ENCODE measurements at regions not wholly inside any gene's neighbourhood (a gene's known extent, or its start where the extent isn't known, plus 50 kb on each side); places are given as distances from the start of the nearest gene placed in this dataset.
A peak's percentile ranks its signal among the peaks of the same experiment; 100 is the strongest.
"Not testable (repeated sequence)": the region's sequence is repeated elsewhere in the genome, so short reads cannot be mapped to it uniquely, and the experiment has no call there.

DNA sequence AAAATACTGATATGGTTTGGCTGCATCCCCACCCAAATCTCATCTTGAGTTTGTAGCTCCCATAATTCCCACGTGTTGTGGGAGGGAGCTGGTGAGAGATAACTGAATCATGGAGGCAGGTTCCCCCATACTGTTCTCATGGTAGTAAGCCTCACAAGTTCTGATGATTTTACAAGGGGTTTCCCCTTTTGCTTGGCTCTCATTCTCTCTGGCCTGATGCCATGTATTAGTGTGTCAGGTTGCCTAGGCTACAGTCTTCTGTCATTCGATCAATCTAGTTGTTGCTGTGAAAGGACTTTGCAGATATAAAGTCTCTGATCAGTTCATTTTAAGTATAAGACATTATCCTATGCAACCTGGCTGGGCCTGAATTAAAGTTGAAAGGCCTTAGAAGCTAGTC, 209.3 kb upstream of the MAOA start:
- ChIA-PET POLR2A (no interaction called here), CTCF (interaction anchor here (0.6 kb wide), 1 partner anchor 47 kb away, joined by 3 read pairs; no protein-coding TSS in a partner anchor)
- Mint-ChIP-seq H3K27ac (no peak overlapping the region), H3K36me3 (ENCODE audit: low read depth) (no peaks in the 10 kb centered on the region), H3K4me3 (no peak overlapping the region), H3K4me1 (no peaks in the 10 kb centered on the region), H3K9me3 (ENCODE audit: low read depth) (peaks cover under 1% of the 10 kb centered on the region), H3K27me3 (peaks cover 3% of the 10 kb centered on the region)
- intact Hi-C loops (cut with DNase I, micrococcal nuclease) = no loop called here
- no peak for DNase-seq
- no peak for ATAC-seq

DNA sequence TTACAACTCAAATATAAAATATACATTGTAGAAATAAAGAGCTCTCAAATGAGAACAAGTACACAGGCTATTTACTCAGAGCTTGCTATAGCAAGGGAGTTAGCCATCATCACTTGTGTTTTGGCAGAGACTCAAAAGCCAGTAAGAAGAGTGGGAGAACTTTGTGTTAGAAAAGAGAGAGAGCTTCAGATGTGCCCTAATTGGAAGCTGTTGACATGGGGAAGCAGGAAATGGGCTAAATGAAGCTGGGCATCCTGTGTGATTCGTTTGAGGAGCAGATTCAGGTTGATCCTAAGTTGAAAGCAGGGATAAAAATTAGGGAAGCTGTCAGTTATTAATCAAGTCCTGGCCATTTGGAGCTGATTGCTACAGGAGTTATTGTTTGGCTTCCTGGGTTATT, 207.4 kb upstream of the MAOA start:
- ChIA-PET POLR2A (no interaction called here), CTCF (interaction anchor here (0.6 kb wide), 2 partner anchors 45 to 645 kb away, joined by 3 to 4 read pairs; no protein-coding TSS in a partner anchor)
- intact Hi-C loops (cut with DNase I, micrococcal nuclease) = no loop called here
- Mint-ChIP-seq H3K4me1 (no peaks in the 10 kb centered on the region), H3K36me3 (ENCODE audit: low read depth) (no peaks in the 10 kb centered on the region), H3K27ac (no peak overlapping the region), H3K27me3 (no peaks in the 10 kb centered on the region), H3K9me3 (ENCODE audit: low read depth) (peaks cover 6% of the 10 kb centered on the region), H3K4me3 (no peak overlapping the region)
- DNase-seq (no peak), ATAC-seq (no peak)

DNA sequence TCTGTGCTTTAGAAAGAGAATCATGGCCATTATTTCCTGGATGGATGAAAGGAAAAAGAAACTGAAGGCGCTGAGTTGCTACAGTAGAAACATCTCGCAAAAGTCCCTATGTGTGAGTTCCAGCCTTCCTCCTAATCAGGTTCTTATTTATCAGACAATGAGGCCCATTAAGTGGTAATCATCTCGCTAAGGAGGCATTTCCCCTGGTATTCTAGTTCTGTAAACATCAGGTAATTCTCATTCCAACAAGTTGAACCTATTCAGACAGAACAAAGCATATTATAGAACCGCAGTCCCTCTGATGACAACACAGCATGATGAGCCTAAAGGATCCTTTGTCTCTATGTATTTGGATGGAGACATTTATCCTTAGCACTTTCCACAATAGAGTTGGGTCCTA, 205.7 kb upstream of the MAOA start:
- no peaks in the 10 kb centered on the region for H3K4me1 Mint-ChIP-seq
- CTCF ChIA-PET = no interaction called here
- intact Hi-C loops (cut with DNase I, micrococcal nuclease) = no loop called here
- no peak for ATAC-seq
- no peak for DNase-seq
- H3K4me3 Mint-ChIP-seq = no peak overlapping the region
- no peaks in the 10 kb centered on the region for H3K36me3 Mint-ChIP-seq (ENCODE audit: low read depth)
- POLR2A ChIA-PET = no interaction called here
- H3K27me3 Mint-ChIP-seq = no peaks in the 10 kb centered on the region
- no peak overlapping the region for H3K27ac Mint-ChIP-seq
- H3K9me3 Mint-ChIP-seq (ENCODE audit: low read depth) = peaks cover 6% of the 10 kb centered on the region

DNA sequence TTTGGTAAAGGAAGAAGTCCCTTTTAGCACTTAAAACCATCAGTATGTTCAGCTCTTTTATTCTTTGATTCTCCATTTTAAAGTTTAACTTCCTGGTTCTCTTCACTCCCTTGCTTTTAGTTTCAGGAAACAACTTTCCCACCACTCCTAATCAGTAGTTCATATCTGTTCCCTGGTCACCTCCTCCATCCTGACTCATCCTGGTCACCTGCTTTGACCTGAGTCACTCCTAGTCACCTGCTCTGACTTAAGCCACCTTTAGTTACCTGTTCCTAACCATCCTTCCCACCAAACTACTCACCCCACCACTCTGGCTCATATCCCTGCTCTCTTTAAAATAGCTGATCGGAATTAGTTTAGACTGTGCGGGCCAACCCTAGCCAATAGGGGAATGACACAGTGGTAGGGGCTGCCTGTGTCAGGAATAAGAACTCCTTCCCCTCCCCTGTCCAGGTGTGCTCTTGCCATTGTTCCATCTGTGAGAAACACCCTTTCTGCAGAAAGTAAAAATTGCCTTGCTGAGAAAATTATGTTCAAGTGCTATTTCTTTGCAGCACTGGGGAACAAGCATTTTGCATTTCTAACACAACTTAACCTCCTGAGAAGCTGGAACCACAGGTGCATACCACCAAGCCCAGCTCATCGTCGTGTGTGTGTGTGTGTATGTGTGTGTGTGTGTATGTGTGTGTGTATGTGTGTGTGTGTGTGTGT, 204.0 kb upstream of the MAOA start:
- H3K4me3 Mint-ChIP-seq; ATAC-seq; POLR2A ChIA-PET; H3K27me3 Mint-ChIP-seq; H3K4me1 Mint-ChIP-seq; intact Hi-C loops (cut with DNase I, micrococcal nuclease); H3K36me3 Mint-ChIP-seq (ENCODE audit: low read depth); DNase-seq; CTCF ChIA-PET; H3K27ac Mint-ChIP-seq; H3K9me3 Mint-ChIP-seq (ENCODE audit: low read depth): not testable (repeated sequence)

DNA sequence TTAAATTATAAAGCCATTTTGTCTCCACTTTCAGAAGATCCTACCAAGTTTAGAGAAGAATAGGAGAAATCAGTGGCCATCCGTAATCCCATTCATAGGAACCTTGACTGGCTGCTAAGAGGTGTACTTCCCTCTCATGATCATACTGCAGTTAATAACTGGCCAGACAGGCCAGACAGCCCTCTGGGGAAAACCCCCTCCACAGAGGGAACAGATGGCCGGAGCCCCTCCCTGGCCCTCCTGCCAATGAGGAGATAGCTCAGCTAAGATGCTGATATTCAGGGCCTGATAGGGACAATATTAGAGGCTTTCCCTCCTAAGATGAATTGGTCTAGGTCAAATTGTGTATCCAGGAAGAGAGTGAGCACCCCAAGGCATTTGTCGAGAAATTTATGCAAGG, 200.0 kb upstream of the MAOA start:
- DNase-seq = no peak
- H3K9me3 Mint-ChIP-seq (ENCODE audit: low read depth) = peaks cover 6% of the 10 kb centered on the region
- intact Hi-C loops (cut with DNase I, micrococcal nuclease) = no loop called here
- no peaks in the 10 kb centered on the region for H3K36me3 Mint-ChIP-seq (ENCODE audit: low read depth)
- H3K27me3 Mint-ChIP-seq = no peaks in the 10 kb centered on the region
- ChIA-PET POLR2A (no interaction called here), CTCF (no interaction called here)
- no peak for ATAC-seq
- H3K4me1 Mint-ChIP-seq = no peaks in the 10 kb centered on the region
- H3K4me3 Mint-ChIP-seq = no peak overlapping the region
- no peak overlapping the region for H3K27ac Mint-ChIP-seq

DNA sequence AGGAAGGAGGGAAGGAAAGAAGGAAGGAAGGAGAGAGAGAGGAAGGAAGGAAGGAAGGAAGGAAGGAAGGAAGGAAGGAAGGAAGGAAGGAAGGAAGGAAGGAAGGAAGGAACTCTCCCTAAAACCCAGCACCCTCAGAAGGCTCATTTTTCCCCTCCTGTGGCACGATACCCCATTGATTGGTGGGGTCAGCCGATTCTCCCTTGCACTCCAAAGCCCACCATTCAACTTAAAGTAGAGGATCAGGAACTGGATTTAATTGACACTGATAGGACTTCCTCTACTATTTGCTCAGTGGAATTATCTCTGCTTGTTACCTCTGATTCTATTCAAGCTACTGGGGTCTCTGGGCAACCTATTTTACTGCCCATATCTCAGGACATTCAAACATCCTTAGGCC, 199.2 kb upstream of the MAOA start:
- POLR2A ChIA-PET = no interaction called here
- Mint-ChIP-seq H3K9me3 (ENCODE audit: low read depth) (peaks cover 4% of the 10 kb centered on the region), H3K36me3 (ENCODE audit: low read depth) (no peaks in the 10 kb centered on the region), H3K4me1 (no peaks in the 10 kb centered on the region), H3K4me3 (no peak overlapping the region), H3K27me3 (no peaks in the 10 kb centered on the region), H3K27ac (no peak overlapping the region)
- ATAC-seq (no peak), DNase-seq (no peak)
- CTCF ChIA-PET = no interaction called here
- intact Hi-C loops (cut with DNase I, micrococcal nuclease) = no loop called here

DNA sequence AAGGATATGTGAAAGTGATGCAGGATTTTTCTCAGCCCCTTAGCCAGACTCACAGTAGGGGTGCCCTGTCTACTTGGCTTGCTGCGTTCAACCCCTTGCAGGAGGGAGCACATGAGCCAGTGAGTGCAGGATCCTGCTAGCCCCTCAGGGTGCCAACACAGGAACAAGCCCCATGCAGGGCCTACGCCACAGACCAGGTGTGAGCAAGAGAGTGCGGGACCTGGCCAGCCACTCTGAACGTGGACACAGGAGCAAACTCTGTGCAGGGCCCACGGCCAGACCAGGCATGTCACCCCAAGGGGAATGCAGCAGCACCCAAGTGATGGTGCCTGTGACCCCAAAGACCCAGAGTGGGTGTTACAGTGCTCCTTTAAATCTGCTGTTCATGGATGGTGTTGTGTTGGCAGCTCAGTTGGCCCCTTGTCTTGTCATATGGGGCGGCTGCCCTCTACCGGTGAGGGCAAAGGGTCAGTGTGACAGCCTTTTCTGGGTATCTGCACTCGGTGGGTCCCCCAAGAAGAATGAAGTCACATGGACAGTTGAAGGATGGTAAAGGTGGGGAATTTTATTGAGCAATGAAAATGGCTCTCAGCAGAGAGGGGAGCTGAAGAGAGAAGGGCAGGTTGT, 188.4 kb upstream of the MAOA start:
- ChIA-PET POLR2A (no interaction called here), CTCF (no interaction called here)
- Mint-ChIP-seq H3K9me3 (ENCODE audit: low read depth) (no peaks in the 10 kb centered on the region), H3K27me3 (no peaks in the 10 kb centered on the region), H3K4me3 (no peak overlapping the region), H3K36me3 (ENCODE audit: low read depth) (no peaks in the 10 kb centered on the region), H3K27ac (no peak overlapping the region), H3K4me1 (peaks cover 8% of the 10 kb centered on the region)
- intact Hi-C loops (cut with DNase I, micrococcal nuclease) = no loop called here
- no peak for ATAC-seq
- DNase-seq = no peak

DNA sequence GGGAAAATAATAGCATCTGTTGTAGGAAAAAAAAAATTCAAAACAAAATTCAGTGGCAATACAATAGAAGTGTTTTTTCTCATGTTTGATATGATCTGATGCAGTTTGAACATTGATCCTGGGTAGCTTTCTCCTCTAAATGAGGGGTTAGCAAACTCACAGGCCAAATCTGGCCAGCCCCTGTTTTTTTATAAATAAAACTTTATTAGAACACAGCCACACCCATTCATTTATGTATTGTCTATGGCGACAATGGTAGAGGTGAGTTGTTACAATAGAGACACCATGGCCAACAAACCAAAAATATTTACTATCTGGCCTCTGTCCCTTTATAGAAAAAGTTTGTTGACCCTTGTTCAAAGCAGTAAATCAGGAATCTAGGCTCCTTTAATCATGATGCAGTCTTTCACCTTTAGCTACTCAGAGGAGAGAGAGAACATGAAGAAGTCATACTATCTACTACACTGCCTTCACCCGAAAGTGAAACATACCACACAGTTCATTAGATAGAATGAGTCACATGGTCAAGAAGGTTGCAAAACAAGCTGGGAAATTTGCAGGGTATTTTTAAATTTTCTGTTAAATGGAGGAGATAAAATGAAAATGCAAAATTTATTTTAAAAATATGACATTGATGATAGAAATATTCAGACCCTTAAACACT, 186.6 kb upstream of the MAOA start:
- ChIA-PET CTCF (interaction anchor here (0.8 kb wide), 1 partner anchor 35 kb away, joined by 3 read pairs; no protein-coding TSS in a partner anchor), POLR2A (interaction anchor here (0.7 kb wide), 1 partner anchor 18 kb away, joined by 3 read pairs; no protein-coding TSS in a partner anchor)
- H3K4me1 Mint-ChIP-seq = peaks cover 8% of the 10 kb centered on the region
- no peaks in the 10 kb centered on the region for H3K36me3 Mint-ChIP-seq (ENCODE audit: low read depth)
- H3K27ac Mint-ChIP-seq = no peak overlapping the region
- intact Hi-C loops (cut with DNase I, micrococcal nuclease) = no loop called here
- ATAC-seq (peak; percentile 75), DNase-seq (no peak)
- H3K9me3 Mint-ChIP-seq (ENCODE audit: low read depth) = no peaks in the 10 kb centered on the region
- H3K27me3 Mint-ChIP-seq = no peaks in the 10 kb centered on the region
- H3K4me3 Mint-ChIP-seq = no peak overlapping the region

DNA sequence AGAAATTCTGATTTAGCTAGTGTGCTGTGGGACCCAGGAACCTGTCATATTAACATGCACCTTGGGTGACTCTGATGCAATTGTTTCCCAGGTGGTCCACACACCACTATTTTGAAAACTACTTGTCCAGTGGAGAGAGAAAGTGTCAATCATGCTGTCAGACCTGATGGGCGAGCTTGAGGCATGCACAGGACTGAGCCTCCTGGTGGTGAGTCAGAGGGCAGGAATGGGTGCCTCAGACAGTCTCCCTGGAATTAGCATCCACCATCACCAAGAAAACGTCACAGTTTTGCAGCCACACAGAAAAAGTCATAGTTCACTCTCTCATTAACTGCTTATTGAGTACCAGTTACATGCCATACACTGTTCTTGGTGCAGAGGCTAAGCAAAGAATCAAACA, 181.8 kb upstream of the MAOA start:
- DNase-seq (no peak), ATAC-seq (no peak)
- H3K4me1 Mint-ChIP-seq = peaks cover 4% of the 10 kb centered on the region
- H3K9me3 Mint-ChIP-seq (ENCODE audit: low read depth) = no peaks in the 10 kb centered on the region
- H3K36me3 Mint-ChIP-seq (ENCODE audit: low read depth) = no peaks in the 10 kb centered on the region
- H3K27me3 Mint-ChIP-seq = no peaks in the 10 kb centered on the region
- no peak overlapping the region for H3K27ac Mint-ChIP-seq
- POLR2A ChIA-PET = no interaction called here
- intact Hi-C loops (cut with DNase I, micrococcal nuclease) = no loop called here
- CTCF ChIA-PET = no interaction called here
- H3K4me3 Mint-ChIP-seq = no peak overlapping the region

DNA sequence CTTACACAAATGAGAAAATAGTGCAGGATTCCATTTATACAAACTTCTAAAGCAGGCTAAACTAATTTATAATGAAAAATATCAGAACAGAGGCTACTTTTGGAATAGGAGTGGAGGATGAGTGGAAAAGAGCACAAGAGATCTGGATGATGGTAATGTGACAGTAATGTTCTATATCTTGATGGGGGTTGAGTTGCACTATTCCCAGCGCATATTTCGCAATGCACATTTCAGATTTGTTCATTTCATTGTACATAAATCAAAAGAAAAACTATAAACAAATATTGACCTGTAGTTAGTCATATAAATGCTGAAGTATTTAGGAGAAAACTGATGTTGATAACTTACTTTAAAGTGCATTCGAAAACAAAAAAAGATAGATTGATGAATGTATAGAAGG, 177.0 kb upstream of the MAOA start:
- Mint-ChIP-seq H3K9me3 (ENCODE audit: low read depth) (no peaks in the 10 kb centered on the region), H3K4me1 (no peaks in the 10 kb centered on the region)

DNA sequence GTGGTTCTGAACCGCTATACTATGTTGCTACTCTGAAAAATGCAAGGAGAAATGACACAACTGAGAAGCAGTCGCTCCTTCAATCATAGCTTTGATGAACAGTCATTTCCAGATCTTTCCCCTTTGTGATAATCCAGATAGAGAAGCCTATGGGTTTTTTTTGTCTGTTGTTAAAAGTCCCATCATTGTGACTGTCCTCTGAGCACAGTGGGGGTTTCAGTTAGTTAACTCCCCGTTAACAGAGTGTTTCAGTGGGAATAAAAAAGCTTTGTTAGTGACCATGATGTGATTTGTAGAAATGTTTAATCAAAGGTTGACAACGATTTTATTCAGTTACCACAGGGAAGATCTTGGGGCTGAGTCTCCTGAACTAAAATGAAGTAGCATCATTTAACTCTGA, 176.2 kb upstream of the MAOA start:
- Mint-ChIP-seq H3K4me3 (no peak overlapping the region), H3K27me3 (no peaks in the 10 kb centered on the region), H3K9me3 (ENCODE audit: low read depth) (no peaks in the 10 kb centered on the region), H3K27ac (no peak overlapping the region), H3K4me1 (no peaks in the 10 kb centered on the region), H3K36me3 (ENCODE audit: low read depth) (no peaks in the 10 kb centered on the region)
- DNase-seq (no peak), ATAC-seq (no peak)
- ChIA-PET POLR2A (no interaction called here), CTCF (no interaction called here)
- intact Hi-C loops (cut with DNase I, micrococcal nuclease) = no loop called here

More for the DNA sequence above, 177.0 kb upstream of the MAOA start:
- no peak overlapping the region for H3K4me3 Mint-ChIP-seq
- ATAC-seq (no peak), DNase-seq (no peak)
- no peaks in the 10 kb centered on the region for H3K36me3 Mint-ChIP-seq (ENCODE audit: low read depth)
- intact Hi-C loops (cut with DNase I, micrococcal nuclease) = no loop called here
- no peaks in the 10 kb centered on the region for H3K27me3 Mint-ChIP-seq
- ChIA-PET CTCF (no interaction called here), POLR2A (no interaction called here)
- H3K27ac Mint-ChIP-seq = no peak overlapping the region

DNA sequence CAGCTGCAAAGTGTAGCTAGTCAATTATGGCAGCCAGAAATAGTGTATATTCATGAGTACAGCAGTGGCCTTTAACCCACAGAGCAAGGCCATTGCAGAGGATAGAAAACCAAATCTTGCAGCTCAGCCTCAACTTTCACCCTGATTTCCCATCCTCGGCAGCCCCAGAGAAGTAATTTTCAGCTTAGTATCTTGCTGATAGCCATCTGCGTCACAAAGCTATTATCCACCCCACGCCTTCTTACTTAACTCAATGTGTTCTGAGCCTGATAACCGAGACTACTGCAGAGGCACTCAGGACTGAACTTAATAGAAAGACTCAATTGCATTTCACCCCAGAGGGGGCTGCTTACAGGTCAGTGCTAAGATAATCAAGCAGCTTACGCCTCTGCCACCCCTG, 174.5 kb upstream of the MAOA start:
- Mint-ChIP-seq H3K36me3 (ENCODE audit: low read depth) (no peaks in the 10 kb centered on the region), H3K4me3 (no peak overlapping the region), H3K9me3 (ENCODE audit: low read depth) (no peaks in the 10 kb centered on the region), H3K4me1 (no peaks in the 10 kb centered on the region), H3K27ac (no peak overlapping the region), H3K27me3 (no peaks in the 10 kb centered on the region)
- ChIA-PET CTCF (interaction anchor here (0.9 kb wide), 1 partner anchor 11 kb away, joined by 3 read pairs; no protein-coding TSS in a partner anchor), POLR2A (no interaction called here)
- no peak for DNase-seq
- no peak for ATAC-seq
- intact Hi-C loops (cut with DNase I, micrococcal nuclease) = no loop called here
